GM23338 (cell line): ENCODE measurements at regions not wholly inside any gene's neighbourhood (a gene's known extent, or its start where the extent isn't known, plus 50 kb on each side); places are given as distances from the start of the nearest gene placed in this dataset.
A peak's percentile ranks its signal among the peaks of the same experiment; 100 is the strongest.
"Not testable (repeated sequence)": the region's sequence is repeated elsewhere in the genome, so short reads cannot be mapped to it uniquely, and the experiment has no call there.

Experiments
- ATAC-seq: fragments of 200-7000 bp; cut with Tn5 transposase; 3 replicates; pipeline ENCODE4 v1.9.1; 2020
- DNase-seq: peaks from one replicate; pipeline ENCODE4 v3.0.0-alpha.2; 2015; ENCODE audit warnings: low spot score
- H2AFZ ChIP-seq: fragments of 200-600 bp; sonication (generic); 2 replicates; pipeline ENCODE4 v1.8.0; 2016; ENCODE audit warnings: antibody characterized with exemption, mild to moderate bottlenecking, moderate library complexity
- H3F3A ChIP-seq: fragments of 200-600 bp; sonication (generic); replicated peaks from 2 replicates; pipeline ENCODE4 v1.8.0; 2017; ENCODE audit warnings: antibody characterized with exemption, mixed run types, low read depth
- H3K27ac ChIP-seq: fragments of 200-600 bp; sonication (generic); 2 replicates; pipeline ENCODE4 v1.6.1; 2016; ENCODE audit warnings: low read depth
- H3K27me3 ChIP-seq: fragments of 200-600 bp; sonication (generic); 2 replicates; pipeline ENCODE4 v1.8.0; 2016; ENCODE audit warnings: mild to moderate bottlenecking, mixed run types, moderate library complexity; ENCODE audit not compliant: insufficient read depth
- H3K36me3 ChIP-seq: fragments of 200-600 bp; sonication (generic); 2 replicates; pipeline ENCODE4 v1.8.0; 2016; ENCODE audit warnings: mild to moderate bottlenecking; ENCODE audit not compliant: insufficient read depth
- H3K4me1 ChIP-seq: fragments of 200-600 bp; sonication (generic); 2 replicates; pipeline ENCODE4 v1.8.0; 2016; ENCODE audit warnings: mild to moderate bottlenecking, moderate library complexity; ENCODE audit not compliant: insufficient read depth
- H3K4me2 ChIP-seq: fragments of 200-600 bp; sonication (generic); 2 replicates; pipeline ENCODE4 v1.7.1; 2017; ENCODE audit warnings: mixed run types
- H3K4me3 ChIP-seq: fragments of 200-600 bp; sonication (generic); 2 replicates; pipeline ENCODE4 v1.6.1; 2016; ENCODE audit warnings: mixed run types
- H3K79me2 ChIP-seq: fragments of 200-600 bp; sonication (generic); replicated peaks from 2 replicates; pipeline ENCODE4 v1.8.0; 2017; ENCODE audit warnings: mild to moderate bottlenecking; ENCODE audit not compliant: insufficient read depth
- H3K9me2 ChIP-seq: fragments of 200-600 bp; sonication (generic); 2 replicates; pipeline ENCODE4 v1.8.0; 2017; ENCODE audit not compliant: insufficient read depth
- H4K20me1 ChIP-seq: fragments of 200-600 bp; sonication (generic); replicated peaks from 2 replicates; pipeline ENCODE4 v1.8.0; 2017; ENCODE audit warnings: mild to moderate bottlenecking; ENCODE audit not compliant: insufficient read depth
- H3K27ac Mint-ChIP-seq: 2 replicates; pipeline ENCODE4 v1.8.0; 2020; ENCODE audit warnings: inconsistent platforms, mild to moderate bottlenecking, moderate library complexity, mixed read lengths
- H3K27me3 Mint-ChIP-seq: 3 replicates; pipeline ENCODE4 v1.8.0; 2022; ENCODE audit warnings: low read depth, mild to moderate bottlenecking, moderate library complexity, mixed read lengths, inconsistent platforms; ENCODE audit not compliant: insufficient read depth, poor library complexity
- H3K36me3 Mint-ChIP-seq: 3 replicates; pipeline ENCODE4 v1.8.0; 2021; ENCODE audit warnings: low read depth, mild to moderate bottlenecking, inconsistent platforms, moderate library complexity, mixed read lengths
- H3K4me1 Mint-ChIP-seq: 3 replicates; pipeline ENCODE4 v1.8.0; 2020; ENCODE audit warnings: mild to moderate bottlenecking, inconsistent platforms, mixed read lengths
- H3K4me3 Mint-ChIP-seq: 3 replicates; pipeline ENCODE4 v1.8.0; 2021; ENCODE audit warnings: moderate library complexity, mild to moderate bottlenecking, inconsistent platforms, mixed read lengths
- H3K9me3 Mint-ChIP-seq: 3 replicates; pipeline ENCODE4 v1.8.0; 2020; ENCODE audit warnings: moderate library complexity, mild to moderate bottlenecking, inconsistent platforms, mixed read lengths
- CREB1 ChIP-seq: fragments of 250-450 bp; sonication (Bioruptor Pico); IDR thresholded peaks from 2 replicates; pipeline ENCODE4 v1.5.0; 2020; ENCODE audit warnings: low read depth, mild to moderate bottlenecking, moderate library complexity
- CTCF ChIP-seq, 2 experiments: fragments of 200-600 bp in 1 of 2; sonication (generic) in 1 of 2; conservative IDR thresholded peaks; 2 replicates each; pipeline versions ENCODE4 v1.5.1 to v1.6.1; 2016 to 2017; ENCODE audit warnings: antibody characterized with exemption in 2 of 2, low read depth in 2 of 2, mild to moderate bottlenecking in 2 of 2, moderate library complexity in 1 of 2
- EZH2 ChIP-seq: fragments of 200-600 bp; sonication (generic); IDR thresholded peaks from one replicate; pipeline ENCODE4 v1.8.0; 2017; ENCODE audit warnings: antibody characterized with exemption, mild to moderate bottlenecking, low read depth; ENCODE audit not compliant: unreplicated experiment
- EZH2phosphoT487 ChIP-seq: fragments of 200-600 bp; sonication (generic); IDR thresholded peaks from one replicate; pipeline ENCODE4 v1.8.1; 2018; ENCODE audit warnings: antibody characterized with exemption; ENCODE audit not compliant: unreplicated experiment
- JUNB ChIP-seq: IDR thresholded peaks from one replicate; pipeline ENCODE4 v1.6.1; 2016; ENCODE audit warnings: antibody characterized with exemption; ENCODE audit not compliant: unreplicated experiment
- NANOG ChIP-seq: IDR thresholded peaks from 2 replicates; pipeline ENCODE4 v1.6.1; 2016; ENCODE audit warnings: antibody characterized with exemption, borderline replicate concordance
- POLR2AphosphoS5 ChIP-seq: IDR thresholded peaks from 2 replicates; pipeline ENCODE4 v1.6.1; 2016; ENCODE audit warnings: antibody characterized with exemption, low read depth
- STAT1 ChIP-seq: IDR thresholded peaks from one replicate; pipeline ENCODE4 v1.6.1; 2016; ENCODE audit warnings: antibody characterized with exemption; ENCODE audit not compliant: unreplicated experiment
- ZNF114 ChIP-seq: fragments of 250-450 bp; sonication (Bioruptor Pico); IDR thresholded peaks from 2 replicates; pipeline ENCODE4 v1.5.0; 2020; ENCODE audit warnings: mild to moderate bottlenecking, moderate library complexity
- ZNF331 ChIP-seq: fragments of 250-450 bp; sonication (Bioruptor Pico); IDR thresholded peaks from 2 replicates; pipeline ENCODE4 v1.5.0; 2020; ENCODE audit warnings: low read depth, mild to moderate bottlenecking, moderate library complexity
- ZNF462 ChIP-seq: fragments of 250-450 bp; sonication (Bioruptor Pico); IDR thresholded peaks from 2 replicates; pipeline ENCODE4 v1.5.0; 2020; ENCODE audit warnings: mild to moderate bottlenecking, moderate library complexity
- TF ChIP-seq, protein P1 (sequence below): IDR thresholded peaks from one replicate; pipeline ENCODE4 v1.6.1; 2018; ENCODE audit warnings: antibody characterized with exemption; ENCODE audit not compliant: unreplicated experiment

DNA sequence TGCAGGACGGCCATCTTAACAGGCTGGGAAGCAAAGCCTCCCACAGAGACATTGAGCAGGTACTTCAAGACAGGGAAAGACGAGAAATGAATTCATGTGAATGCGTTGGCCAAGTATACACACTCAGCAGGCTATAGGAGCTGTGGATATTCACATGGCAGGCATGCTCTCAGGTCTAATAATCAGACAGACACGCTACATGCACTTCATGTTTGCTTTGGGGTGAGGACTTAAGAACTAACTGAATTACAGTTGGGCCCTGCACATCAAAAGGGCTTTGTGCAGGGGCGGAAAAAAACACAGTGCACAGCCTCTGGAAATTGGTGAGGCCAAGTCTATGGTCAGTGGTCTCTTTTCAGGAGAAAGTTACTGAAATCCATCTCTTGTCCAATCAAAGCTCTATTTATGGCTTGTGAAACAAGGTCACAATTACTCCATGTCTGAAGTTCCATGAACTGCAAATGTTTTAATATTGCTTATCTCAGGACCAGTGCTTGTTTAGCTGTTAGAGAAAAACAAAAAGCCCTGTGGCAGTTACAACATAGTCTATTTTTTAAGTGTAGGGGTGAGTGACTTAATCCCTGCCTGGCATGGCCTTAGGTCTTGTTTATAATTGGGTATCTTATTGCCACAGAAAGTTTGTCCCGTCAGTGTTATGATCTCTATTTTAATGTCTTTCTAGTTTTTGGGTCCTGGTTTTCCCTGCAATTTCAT is 100.6 kb upstream of the GOLGA6L6 start:
- H3K36me3 ChIP-seq = peaks cover 20% of the 10 kb centered on the region
- H3F3A ChIP-seq = no peaks in the 10 kb centered on the region
- Mint-ChIP-seq H3K4me1 (no peaks in the 10 kb centered on the region), H3K9me3 (peaks cover 3% of the 10 kb centered on the region), H3K36me3 (peaks cover 25% of the 10 kb centered on the region), H3K27ac (no peak overlapping the region), H3K27me3 (peaks cover 2% of the 10 kb centered on the region), H3K4me3 (no peak overlapping the region)
- H3K4me2 ChIP-seq = no peak overlapping the region
- no peaks in the 10 kb centered on the region for H3K79me2 ChIP-seq
- no peaks in the 10 kb centered on the region for H3K27me3 ChIP-seq
- no peak overlapping the region for H3K27ac ChIP-seq
- ATAC-seq = no peak
- peak overlapping the region; percentile 5; the same call in 1 of the 2 replicates for H3K4me3 ChIP-seq
- no peak for DNase-seq
- no peaks in the 10 kb centered on the region for H3K9me2 ChIP-seq
- no peaks in the 10 kb centered on the region for H4K20me1 ChIP-seq
- TF ChIP-seq EZH2phosphoT487 (no peak), POLR2AphosphoS5 (no peak), ZNF114 (CRISPR knock-in tag) (no peak), NANOG (no peak), CREB1 (CRISPR knock-in tag) (no peak), ZNF462 (CRISPR knock-in tag) (no peak), ZNF331 (CRISPR knock-in tag) (no peak), CTCF (conservative IDR thresholded peaks at IDR 0.05; ENCODE audit: low read depth in 2 of 2) (no peak), JUNB (no peak), EZH2 (no peak), STAT1 (no peak)
- TF ChIP-seq, protein P1, sequence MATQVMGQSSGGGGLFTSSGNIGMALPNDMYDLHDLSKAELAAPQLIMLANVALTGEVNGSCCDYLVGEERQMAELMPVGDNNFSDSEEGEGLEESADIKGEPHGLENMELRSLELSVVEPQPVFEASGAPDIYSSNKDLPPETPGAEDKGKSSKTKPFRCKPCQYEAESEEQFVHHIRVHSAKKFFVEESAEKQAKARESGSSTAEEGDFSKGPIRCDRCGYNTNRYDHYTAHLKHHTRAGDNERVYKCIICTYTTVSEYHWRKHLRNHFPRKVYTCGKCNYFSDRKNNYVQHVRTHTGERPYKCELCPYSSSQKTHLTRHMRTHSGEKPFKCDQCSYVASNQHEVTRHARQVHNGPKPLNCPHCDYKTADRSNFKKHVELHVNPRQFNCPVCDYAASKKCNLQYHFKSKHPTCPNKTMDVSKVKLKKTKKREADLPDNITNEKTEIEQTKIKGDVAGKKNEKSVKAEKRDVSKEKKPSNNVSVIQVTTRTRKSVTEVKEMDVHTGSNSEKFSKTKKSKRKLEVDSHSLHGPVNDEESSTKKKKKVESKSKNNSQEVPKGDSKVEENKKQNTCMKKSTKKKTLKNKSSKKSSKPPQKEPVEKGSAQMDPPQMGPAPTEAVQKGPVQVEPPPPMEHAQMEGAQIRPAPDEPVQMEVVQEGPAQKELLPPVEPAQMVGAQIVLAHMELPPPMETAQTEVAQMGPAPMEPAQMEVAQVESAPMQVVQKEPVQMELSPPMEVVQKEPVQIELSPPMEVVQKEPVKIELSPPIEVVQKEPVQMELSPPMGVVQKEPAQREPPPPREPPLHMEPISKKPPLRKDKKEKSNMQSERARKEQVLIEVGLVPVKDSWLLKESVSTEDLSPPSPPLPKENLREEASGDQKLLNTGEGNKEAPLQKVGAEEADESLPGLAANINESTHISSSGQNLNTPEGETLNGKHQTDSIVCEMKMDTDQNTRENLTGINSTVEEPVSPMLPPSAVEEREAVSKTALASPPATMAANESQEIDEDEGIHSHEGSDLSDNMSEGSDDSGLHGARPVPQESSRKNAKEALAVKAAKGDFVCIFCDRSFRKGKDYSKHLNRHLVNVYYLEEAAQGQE = no peak
- no peaks in the 10 kb centered on the region for H3K4me1 ChIP-seq
- H2AFZ ChIP-seq = no peak overlapping the region

- H3K4me3 Mint-ChIP-seq, H3K27me3 Mint-ChIP-seq, H3K4me1 ChIP-seq, H3K9me3 Mint-ChIP-seq, H2AFZ ChIP-seq, H4K20me1 ChIP-seq, H3K4me2 ChIP-seq, H3K27me3 ChIP-seq, DNase-seq, H3K9me2 ChIP-seq, H3K4me3 ChIP-seq, H3K4me1 Mint-ChIP-seq, H3K79me2 ChIP-seq, H3K27ac ChIP-seq, H3K27ac Mint-ChIP-seq, H3F3A ChIP-seq, ATAC-seq: not testable (repeated sequence)
- H3K36me3 Mint-ChIP-seq = peaks cover 25% of the 10 kb centered on the region
- H3K36me3 ChIP-seq = peaks cover 20% of the 10 kb centered on the region
Observed at GRCh38 chr15:20640427-20640826, 98.8 kb upstream of the GOLGA6L6 start.
